ENCODE measurements at regions not wholly inside any gene's neighbourhood (a gene's known extent, or its start where the extent isn't known, plus 50 kb on each side); places are given as distances from the start of the nearest gene placed in this dataset.
"Not testable (repeated sequence)": the region's sequence is repeated elsewhere in the genome, so short reads cannot be mapped to it uniquely, and the experiment has no call there.

DNA sequence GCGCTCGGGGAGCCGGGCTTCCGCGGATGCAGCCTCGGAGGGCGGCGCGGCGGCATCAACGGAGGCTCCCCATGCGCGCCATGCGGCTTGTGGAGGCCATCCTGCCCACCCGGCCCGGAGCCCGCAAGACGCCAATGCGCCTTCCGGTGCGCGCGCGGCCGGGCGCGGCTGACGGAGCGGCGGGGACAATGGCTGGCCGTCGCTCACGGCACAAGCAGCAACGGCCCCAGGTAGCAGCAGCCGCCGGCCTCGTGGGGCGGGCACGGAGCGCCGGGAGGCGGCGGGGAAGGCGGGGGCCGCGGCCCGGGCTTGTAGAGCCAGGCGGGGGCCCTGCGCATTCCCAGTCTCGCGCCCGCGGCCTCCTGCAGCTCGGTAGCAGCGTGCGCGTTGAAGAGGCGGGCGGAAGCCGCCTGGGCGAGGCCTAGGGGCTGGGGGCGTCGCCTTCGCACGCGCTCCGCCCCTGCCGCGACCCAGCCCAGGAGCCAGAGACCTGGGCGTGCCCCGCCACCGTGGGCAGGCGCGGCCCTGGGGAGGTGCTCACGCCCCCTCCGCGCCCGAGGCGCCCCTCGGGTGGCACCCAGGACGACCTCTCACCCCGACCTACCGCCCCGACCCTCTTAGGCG lies 130.2 kb upstream of the PRKX start:
- TF ChIP-seq, protein P1, sequence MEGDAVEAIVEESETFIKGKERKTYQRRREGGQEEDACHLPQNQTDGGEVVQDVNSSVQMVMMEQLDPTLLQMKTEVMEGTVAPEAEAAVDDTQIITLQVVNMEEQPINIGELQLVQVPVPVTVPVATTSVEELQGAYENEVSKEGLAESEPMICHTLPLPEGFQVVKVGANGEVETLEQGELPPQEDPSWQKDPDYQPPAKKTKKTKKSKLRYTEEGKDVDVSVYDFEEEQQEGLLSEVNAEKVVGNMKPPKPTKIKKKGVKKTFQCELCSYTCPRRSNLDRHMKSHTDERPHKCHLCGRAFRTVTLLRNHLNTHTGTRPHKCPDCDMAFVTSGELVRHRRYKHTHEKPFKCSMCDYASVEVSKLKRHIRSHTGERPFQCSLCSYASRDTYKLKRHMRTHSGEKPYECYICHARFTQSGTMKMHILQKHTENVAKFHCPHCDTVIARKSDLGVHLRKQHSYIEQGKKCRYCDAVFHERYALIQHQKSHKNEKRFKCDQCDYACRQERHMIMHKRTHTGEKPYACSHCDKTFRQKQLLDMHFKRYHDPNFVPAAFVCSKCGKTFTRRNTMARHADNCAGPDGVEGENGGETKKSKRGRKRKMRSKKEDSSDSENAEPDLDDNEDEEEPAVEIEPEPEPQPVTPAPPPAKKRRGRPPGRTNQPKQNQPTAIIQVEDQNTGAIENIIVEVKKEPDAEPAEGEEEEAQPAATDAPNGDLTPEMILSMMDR (conservative IDR thresholded peaks at IDR 0.05; ENCODE audit: low read depth, low read length): not testable (repeated sequence)
- not testable (repeated sequence) for TF ChIP-seq RAD21 (IDR thresholded peaks at IDR 0.05; ENCODE audit: low read length); CEBPB (IDR thresholded peaks at IDR 0.05; ENCODE audit: low read depth, low read length); POLR2A (IDR thresholded peaks at IDR 0.05; ENCODE audit: low read depth, low read length); RFX5 (IDR thresholded peaks at IDR 0.05; ENCODE audit: low read depth, low read length); BHLHE40 (IDR thresholded peaks at IDR 0.05; ENCODE audit: low read depth, low read length)
- TF ChIP-seq, protein P2, sequence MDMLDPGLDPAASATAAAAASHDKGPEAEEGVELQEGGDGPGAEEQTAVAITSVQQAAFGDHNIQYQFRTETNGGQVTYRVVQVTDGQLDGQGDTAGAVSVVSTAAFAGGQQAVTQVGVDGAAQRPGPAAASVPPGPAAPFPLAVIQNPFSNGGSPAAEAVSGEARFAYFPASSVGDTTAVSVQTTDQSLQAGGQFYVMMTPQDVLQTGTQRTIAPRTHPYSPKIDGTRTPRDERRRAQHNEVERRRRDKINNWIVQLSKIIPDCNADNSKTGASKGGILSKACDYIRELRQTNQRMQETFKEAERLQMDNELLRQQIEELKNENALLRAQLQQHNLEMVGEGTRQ (IDR thresholded peaks at IDR 0.05; ENCODE audit: low read depth, low read length): not testable (repeated sequence)

Data from IMR-90 (cell line).